Keratinocyte (primary cell): ENCODE measurements at regions not wholly inside any gene's neighbourhood (a gene's known extent, or its start where the extent isn't known, plus 50 kb on each side); places are given as distances from the start of the nearest gene placed in this dataset.

ENCODE experiments used
- EZH2 ChIP-seq: IDR thresholded peaks from one replicate; pipeline ENCODE4 v1.6.1; 2012; ENCODE audit warnings: inconsistent platforms, mild to moderate bottlenecking, low read length, moderate library complexity
- TF ChIP-seq, protein P1 (sequence below), 3 experiments: IDR thresholded peaks in 1 of 3; conservative IDR thresholded peaks in 1 of 3; optimal IDR thresholded peaks in 1 of 3; 2 replicates in 2 of 3; 3 replicates in 1 of 3; pipeline versions ENCODE3 to v1.5.1; 2011; ENCODE audit warnings: low read length in 3 of 3, mild to moderate bottlenecking in 3 of 3, moderate library complexity in 2 of 3, control low read depth in 1 of 3, inconsistent platforms in 1 of 3; ENCODE audit not compliant: insufficient read depth in 2 of 3; ENCODE audit errors: extremely low read depth in 1 of 3

DNA sequence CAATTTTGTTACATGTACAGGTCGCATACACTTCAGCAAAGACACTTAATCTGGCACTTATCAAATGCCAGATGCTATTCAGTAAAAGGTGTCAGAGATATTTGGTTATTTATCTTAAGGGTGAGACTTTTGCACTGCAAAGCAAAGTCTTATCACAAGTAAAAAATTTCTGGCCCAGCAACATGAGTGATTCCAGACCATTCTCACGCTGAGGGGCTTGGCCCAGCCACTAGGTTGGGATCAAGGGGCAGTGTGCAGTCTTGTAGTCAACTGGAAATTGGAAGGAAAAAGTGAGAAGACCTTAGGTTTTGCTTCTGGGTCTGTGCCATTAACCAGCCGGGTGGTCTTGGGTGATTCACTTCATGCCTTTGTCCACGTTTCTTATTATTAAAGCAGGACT is 181.6 kb downstream of the RNF144A start:
- TF ChIP-seq, protein P1, sequence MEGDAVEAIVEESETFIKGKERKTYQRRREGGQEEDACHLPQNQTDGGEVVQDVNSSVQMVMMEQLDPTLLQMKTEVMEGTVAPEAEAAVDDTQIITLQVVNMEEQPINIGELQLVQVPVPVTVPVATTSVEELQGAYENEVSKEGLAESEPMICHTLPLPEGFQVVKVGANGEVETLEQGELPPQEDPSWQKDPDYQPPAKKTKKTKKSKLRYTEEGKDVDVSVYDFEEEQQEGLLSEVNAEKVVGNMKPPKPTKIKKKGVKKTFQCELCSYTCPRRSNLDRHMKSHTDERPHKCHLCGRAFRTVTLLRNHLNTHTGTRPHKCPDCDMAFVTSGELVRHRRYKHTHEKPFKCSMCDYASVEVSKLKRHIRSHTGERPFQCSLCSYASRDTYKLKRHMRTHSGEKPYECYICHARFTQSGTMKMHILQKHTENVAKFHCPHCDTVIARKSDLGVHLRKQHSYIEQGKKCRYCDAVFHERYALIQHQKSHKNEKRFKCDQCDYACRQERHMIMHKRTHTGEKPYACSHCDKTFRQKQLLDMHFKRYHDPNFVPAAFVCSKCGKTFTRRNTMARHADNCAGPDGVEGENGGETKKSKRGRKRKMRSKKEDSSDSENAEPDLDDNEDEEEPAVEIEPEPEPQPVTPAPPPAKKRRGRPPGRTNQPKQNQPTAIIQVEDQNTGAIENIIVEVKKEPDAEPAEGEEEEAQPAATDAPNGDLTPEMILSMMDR (optimal IDR thresholded peaks at IDR 0.05 in 1 of 3, IDR thresholded peaks at IDR 0.05 in 1 of 3, conservative IDR thresholded peaks at IDR 0.05 in 1 of 3; ENCODE audit: extremely low read depth in 1 of 3, insufficient read depth in 2 of 3, low read length in 3 of 3), result no peak
- TF ChIP-seq EZH2, result no peak
